Breast epithelium (tissue), 3 donors: ENCODE measurements at regions not wholly inside any gene's neighbourhood (a gene's known extent, or its start where the extent isn't known, plus 50 kb on each side); places are given as distances from the start of the nearest gene placed in this dataset.

Experiments
- POLR2A ChIP-seq: fragments of 450-650 bp; IDR thresholded peaks from one replicate; pipeline ENCODE4 v1.6.1; 2016; ENCODE audit warnings: antibody characterized with exemption, mild to moderate bottlenecking, moderate library complexity
- POLR2AphosphoS5 ChIP-seq, 3 donors: sonication (generic); formaldehyde crosslinking; IDR thresholded peaks; one replicate each; pipeline ENCODE4 v1.6.1; 2017; ENCODE audit warnings: antibody characterized with exemption in 3 of 3
- TF ChIP-seq, protein P1 (sequence below), 3 donors: fragments of 450-650 bp; IDR thresholded peaks; one replicate each; pipeline ENCODE4 v1.5.1; 2016 to 2017; ENCODE audit warnings: antibody characterized with exemption in 3 of 3, mild to moderate bottlenecking in 3 of 3, moderate library complexity in 3 of 3

DNA sequence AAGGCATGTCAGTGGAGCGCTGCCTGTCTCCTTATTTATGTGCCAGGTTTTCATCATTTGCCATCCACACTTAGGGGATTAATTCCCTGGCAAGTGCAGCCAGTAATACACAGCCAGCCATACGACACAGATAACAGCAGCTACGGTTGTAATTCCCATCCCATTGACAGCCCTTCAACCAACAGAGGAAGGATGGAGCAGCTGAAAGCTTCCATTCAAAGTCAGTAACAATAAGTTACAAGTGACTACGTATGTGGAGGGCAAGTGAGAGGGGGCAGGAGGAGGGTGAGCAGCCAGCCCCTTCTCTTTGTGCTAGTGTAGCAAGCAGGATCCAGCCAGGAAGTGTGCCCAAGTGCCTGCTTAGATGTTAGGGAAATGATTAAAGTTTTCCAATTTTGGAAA, 53.8 kb upstream of the LYRM9 start:
- TF ChIP-seq POLR2AphosphoS5 (IDR thresholded peaks at IDR 0.05) (no peak), POLR2A (no peak)
- TF ChIP-seq, protein P1, sequence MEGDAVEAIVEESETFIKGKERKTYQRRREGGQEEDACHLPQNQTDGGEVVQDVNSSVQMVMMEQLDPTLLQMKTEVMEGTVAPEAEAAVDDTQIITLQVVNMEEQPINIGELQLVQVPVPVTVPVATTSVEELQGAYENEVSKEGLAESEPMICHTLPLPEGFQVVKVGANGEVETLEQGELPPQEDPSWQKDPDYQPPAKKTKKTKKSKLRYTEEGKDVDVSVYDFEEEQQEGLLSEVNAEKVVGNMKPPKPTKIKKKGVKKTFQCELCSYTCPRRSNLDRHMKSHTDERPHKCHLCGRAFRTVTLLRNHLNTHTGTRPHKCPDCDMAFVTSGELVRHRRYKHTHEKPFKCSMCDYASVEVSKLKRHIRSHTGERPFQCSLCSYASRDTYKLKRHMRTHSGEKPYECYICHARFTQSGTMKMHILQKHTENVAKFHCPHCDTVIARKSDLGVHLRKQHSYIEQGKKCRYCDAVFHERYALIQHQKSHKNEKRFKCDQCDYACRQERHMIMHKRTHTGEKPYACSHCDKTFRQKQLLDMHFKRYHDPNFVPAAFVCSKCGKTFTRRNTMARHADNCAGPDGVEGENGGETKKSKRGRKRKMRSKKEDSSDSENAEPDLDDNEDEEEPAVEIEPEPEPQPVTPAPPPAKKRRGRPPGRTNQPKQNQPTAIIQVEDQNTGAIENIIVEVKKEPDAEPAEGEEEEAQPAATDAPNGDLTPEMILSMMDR (IDR thresholded peaks at IDR 0.05): no peak
